HUDEP-2 (cell line): ENCODE measurements at regions not wholly inside any gene's neighbourhood (a gene's known extent, or its start where the extent isn't known, plus 50 kb on each side); places are given as distances from the start of the nearest gene placed in this dataset.
A peak's percentile ranks its signal among the peaks of the same experiment; 100 is the strongest.

Experiments used
- DNase-seq, 76 experiments: peaks; one replicate each; lab custom pipeline; 2025; ENCODE audit not compliant: unreplicated experiment in 76 of 76; lab: John Stamatoyannopoulos, UW

- no peak for DNase-seq
Observed at GRCh38 chr4:35644591-35644990, 599.7 kb downstream of the ARAP2 start.

- DNase-seq, result no peak
Observed at GRCh38 chr4:35649011-35649410, 595.3 kb downstream of the ARAP2 start.

DNA sequence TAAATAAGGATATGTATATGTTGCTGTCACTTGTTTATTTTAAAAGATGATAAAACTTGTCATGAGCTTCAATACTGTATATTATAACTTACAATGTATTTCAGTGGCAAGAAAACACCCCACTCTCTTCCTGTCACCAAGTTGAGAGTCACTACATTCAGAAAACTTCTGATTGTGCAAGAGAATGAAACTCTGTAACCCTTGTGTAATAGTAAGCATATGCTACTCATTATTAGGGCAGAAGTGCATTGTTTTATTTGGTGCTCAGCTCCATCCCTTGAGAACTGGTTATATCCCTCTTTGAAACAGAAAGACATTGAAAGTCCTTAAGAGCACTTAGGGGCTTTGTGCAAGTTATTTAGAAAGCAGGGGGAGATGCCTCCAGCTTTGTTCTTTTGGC, 594.5 kb downstream of the ARAP2 start:
- no peak for DNase-seq

GRCh38 chr4:35652197-35652596, 592.1 kb downstream of the ARAP2 start:
- DNase-seq, result no peak

GRCh38 chr4:35653451-35653850, 590.9 kb downstream of the ARAP2 start:
- DNase-seq, result no peak

DNA sequence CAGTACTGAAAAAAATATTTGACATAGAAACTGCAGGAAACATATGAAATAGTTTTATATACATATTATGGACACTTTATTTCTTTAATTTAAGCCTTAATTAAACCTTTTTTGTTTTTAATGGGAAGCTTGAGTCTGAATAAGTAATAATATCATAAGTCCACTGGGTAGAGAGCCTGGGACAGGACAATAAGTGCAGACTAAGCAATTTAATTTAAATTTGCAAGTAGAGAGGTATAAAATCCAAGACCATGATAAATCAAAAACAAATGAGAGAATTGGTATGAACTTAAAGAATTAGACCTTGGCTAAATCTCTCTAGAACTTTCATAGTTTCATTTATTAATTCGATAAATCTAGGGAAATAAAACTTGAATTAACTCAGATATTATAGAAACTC, 571.2 kb downstream of the ARAP2 start:
- DNase-seq, result no peak

DNA sequence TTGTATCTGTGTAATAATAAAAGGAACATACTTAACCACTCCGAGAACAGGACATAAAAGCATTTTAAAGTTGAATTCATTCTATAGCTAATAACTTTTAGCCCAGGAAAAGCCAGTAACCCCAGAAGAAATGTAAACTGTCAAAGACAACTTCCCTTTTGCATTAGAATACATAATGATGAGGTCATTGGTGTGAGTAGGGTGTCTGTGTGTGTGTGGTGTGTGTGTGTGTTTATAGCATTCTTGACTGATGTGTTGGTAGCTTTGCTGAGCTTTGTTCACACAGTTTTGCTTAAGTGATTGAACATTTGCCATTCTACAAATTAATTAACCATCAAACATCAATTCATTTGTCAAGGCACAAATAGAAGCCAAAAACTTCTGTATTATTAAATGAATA, 559.6 kb downstream of the ARAP2 start:
- DNase-seq, result no peak

DNA sequence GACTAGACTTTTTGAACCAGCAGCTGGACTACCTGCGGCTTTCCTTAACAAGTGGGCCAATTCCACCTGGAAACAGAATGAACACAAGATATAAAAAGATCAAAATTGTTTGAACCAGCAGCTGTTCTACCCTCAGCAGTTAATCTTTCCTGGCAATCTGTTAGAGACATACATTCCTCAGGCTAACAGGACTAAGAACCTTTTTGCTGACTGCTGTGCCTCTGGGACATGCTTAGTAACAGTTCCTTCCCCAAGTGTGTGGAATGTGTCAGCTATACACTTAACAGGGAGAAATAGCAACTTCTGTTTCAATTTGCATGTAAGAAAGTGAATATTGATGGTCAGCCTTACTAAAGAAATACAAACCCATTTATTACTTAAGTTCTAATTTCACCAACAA, 554.4 kb downstream of the ARAP2 start:
- DNase-seq, result no peak

DNA sequence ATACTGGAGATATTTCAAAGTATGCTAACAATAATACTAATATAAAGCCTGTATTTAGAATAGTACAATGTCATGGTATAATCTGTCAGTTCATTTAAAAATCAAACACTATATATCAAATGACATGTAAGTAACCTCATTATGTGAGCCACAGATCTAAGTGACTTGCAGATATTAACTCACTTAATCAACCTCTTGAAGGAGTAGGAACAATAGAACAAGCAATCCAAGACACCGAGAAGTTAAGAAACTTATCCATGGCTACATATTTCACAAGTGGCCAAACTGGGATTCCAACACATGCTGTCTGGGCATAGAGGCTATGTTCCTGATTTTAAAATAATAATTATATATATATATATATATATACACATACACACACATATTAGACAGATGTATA, 554.0 kb downstream of the ARAP2 start:
- no peak for DNase-seq

- no peak for DNase-seq
Observed at GRCh38 chr4:35695003-35695402, 549.3 kb downstream of the ARAP2 start.

GRCh38 chr4:35695421-35695820, 548.9 kb downstream of the ARAP2 start:
- no peak for DNase-seq

GRCh38 chr4:35697210-35697736, 547.0 kb downstream of the ARAP2 start:
- DNase-seq, result no peak

DNA sequence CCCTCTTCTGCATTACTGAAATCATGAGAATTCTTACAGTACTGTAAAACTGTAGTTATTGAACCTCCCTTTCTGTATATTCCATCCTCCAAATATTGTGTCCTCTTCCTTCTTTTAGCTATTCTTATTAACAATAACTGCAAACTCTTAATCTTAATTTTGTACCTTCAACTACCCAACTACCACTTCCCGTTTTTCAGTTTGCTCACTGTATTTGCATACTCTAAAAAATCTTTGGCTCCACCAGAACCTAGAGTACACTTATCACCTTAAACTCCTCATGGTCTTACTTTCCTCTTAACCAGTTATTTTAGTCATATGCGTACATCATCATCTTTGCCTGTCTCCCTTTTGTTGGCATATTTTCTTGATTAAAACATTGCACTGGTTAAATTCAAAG, 543.7 kb downstream of the ARAP2 start:
- DNase-seq, result no peak

GRCh38 chr4:35709080-35709479, 535.2 kb downstream of the ARAP2 start:
- DNase-seq, result no peak

- DNase-seq, result no peak
Observed at GRCh38 chr4:35710343-35710742, 534.0 kb downstream of the ARAP2 start.

DNA sequence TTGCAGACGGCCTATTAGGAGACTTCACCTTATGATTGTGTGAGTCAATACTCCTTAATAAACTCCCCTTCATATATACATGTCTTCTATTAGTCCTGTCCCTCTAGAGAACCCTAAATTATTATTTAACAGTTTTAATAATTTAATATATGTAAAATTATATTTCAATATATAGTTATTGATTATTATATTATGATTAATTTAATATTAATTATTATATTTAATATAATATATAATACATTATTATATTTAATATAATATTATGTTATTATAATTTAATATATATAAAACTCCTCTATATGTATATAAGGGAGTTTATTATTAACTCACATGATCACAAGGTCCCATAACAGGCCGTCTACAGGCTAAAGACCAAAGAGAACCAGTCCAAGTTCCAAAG, 533.2 kb downstream of the ARAP2 start:
- DNase-seq, result no peak

DNA sequence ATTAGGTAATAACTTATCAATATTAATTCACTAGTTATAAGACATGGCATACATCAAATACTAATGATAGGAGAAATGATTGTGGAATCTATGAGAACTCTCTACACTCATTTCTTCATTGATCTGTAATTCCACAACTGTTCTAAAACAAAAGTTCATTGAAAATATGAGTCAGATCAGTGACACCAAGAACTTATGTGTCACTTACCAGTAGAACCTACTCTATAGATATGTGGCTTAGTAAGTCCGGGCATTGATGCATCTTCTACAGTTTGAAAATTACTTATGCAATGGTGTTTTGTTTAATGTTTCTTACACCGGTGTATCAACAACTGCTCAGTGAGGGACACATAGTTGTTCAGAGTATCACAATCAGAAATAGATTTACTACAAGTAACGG, 520.3 kb downstream of the ARAP2 start:
- no peak for DNase-seq

- peak in 6 of 76 experiments; percentile 1 to 39 (median 8) for DNase-seq
Observed at GRCh38 chr4:35725131-35725530, 519.2 kb downstream of the ARAP2 start.

DNA sequence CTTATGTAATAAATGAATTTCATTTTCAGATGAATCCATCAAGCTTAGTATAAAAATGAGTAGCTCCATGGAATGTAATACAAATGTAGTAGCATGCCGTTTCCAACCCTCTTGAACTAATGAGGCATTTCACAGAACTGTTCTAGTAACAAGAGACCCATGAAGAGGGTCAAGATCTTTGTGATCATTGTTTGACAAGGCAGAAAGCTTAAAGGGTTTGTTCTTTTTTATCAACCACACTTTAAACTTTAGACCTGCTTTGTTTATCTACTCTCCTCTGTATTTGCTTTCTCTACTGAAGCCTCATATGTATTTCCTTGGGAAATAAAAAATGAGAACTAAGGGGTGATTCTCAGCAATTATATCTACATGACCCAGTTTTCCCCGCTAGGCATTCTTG, 513.9 kb downstream of the ARAP2 start:
- no peak for DNase-seq

GRCh38 chr4:35734381-35735098, 509.8 kb downstream of the ARAP2 start:
- DNase-seq, result no peak

GRCh38 chr4:35739308-35739707, 505.0 kb downstream of the ARAP2 start:
- no peak for DNase-seq

DNA sequence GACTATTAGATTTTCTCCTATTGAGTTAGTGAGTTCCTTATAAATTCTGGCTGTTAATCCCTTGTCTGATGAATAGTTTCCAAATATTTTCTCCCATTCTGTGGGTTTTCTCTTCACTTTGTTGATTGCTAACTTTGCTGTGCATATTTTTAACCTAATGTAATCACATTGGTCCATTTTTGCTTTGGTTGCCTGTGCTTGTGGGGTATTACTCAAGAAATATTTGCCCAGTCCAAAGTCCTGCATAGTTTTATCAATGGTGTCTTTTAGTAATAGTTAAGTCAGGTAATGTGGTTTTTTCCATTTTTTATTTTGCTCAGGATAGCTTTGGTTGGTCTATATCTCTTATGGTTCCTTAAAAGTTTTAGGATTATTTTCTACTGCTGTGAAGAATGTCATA, 490.3 kb downstream of the ARAP2 start:
- no peak for DNase-seq

DNA sequence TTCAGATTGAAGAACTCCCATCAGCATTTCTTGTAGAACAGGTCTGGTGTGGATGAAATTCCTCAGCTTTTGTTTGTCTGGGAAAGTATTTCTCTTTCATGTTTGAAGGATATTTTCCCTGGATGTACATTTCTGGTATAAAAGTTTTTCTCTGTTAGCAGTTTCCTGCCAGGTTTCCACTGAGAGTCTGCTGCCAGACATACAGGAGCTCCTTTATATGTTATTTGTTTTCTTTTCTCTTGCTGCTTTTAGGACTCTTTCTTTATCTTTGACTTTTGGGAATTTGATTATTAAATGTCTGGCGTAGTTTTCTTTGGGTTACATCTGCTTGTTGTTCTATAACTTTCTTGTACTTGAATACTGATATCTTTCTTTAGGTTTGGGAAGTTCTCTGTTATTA, 486.5 kb downstream of the ARAP2 start:
- no peak for DNase-seq
